SK-N-SH (cell line): ENCODE measurements at regions not wholly inside any gene's neighbourhood (a gene's known extent, or its start where the extent isn't known, plus 50 kb on each side); places are given as distances from the start of the nearest gene placed in this dataset.

Source experiments
- CTCF ChIA-PET: fragments of 300-600, 350-600 bp; formaldehyde crosslinking; extraction: SDS; loops from one replicate; lab custom pipeline; 2021; lab: Yijun Ruan, JAX
- POLR2A ChIA-PET: fragments of 350-600 bp; sonication (Branson Sonifier 250); formaldehyde crosslinking; extraction: SDS; loops from one replicate; lab custom pipeline; 2020; ENCODE audit warnings: antibody characterized with exemption, inconsistent platforms; lab: Yijun Ruan, JAX
- DNase-seq: peaks from one replicate; pipeline ENCODE4 v3.0.0; 2012
- H2AFZ ChIP-seq: fragments of 200-600 bp; sonication (generic); 2 replicates; pipeline ENCODE4 v1.8.1; 2016; ENCODE audit warnings: antibody characterized with exemption, mild to moderate bottlenecking, low read depth
- H3F3A ChIP-seq: fragments of 200-600 bp; sonication (generic); replicated peaks from 2 replicates; pipeline ENCODE3; 2016; ENCODE audit warnings: antibody characterized with exemption, mild to moderate bottlenecking; ENCODE audit not compliant: insufficient read depth
- H3K27ac ChIP-seq, 2 experiments: fragments of 200-500 bp in 1 of 2; fragments of 200-600 bp in 1 of 2; sonication (Bioruptor generic) in 1 of 2; sonication (generic), shearing (Covaris generic) in 1 of 2; 2 replicates each; pipeline versions ENCODE4 v1.5.1 to v1.6.1; 2014 to 2016; ENCODE audit warnings: low read depth in 2 of 2, inconsistent platforms in 1 of 2, low read length in 1 of 2, mild to moderate bottlenecking in 1 of 2, mixed read lengths in 1 of 2
- H3K27me3 ChIP-seq: fragments of 200-600 bp; sonication (generic), shearing (Covaris generic); 2 replicates; pipeline ENCODE4 v1.6.1; 2016; ENCODE audit warnings: mixed run types; ENCODE audit not compliant: insufficient read depth
- H3K36me3 ChIP-seq, 2 experiments: fragments of 200-500 bp in 1 of 2; fragments of 200-600 bp in 1 of 2; sonication (Bioruptor generic) in 1 of 2; sonication (generic) in 1 of 2; replicated peaks in 1 of 2; 2 replicates each; pipeline versions ENCODE3 to v1.5.1; 2014 to 2016; ENCODE audit warnings: low read length in 1 of 2, mild to moderate bottlenecking in 1 of 2; ENCODE audit not compliant: insufficient read depth in 2 of 2, control insufficient read depth in 1 of 2
- H3K4me1 ChIP-seq, 2 experiments: fragments of 200-500 bp in 1 of 2; fragments of 200-600 bp in 1 of 2; sonication (Bioruptor generic) in 1 of 2; sonication (generic), shearing (Covaris generic) in 1 of 2; 2 replicates each; pipeline versions ENCODE4 v1.5.1 to v1.6.1; 2014 to 2016; ENCODE audit warnings: low read depth in 1 of 2, low read length in 1 of 2, mixed run types in 1 of 2; ENCODE audit not compliant: insufficient read depth in 2 of 2, control insufficient read depth in 1 of 2
- H3K4me2 ChIP-seq: fragments of 200-600 bp; sonication (generic), shearing (Covaris generic); 2 replicates; pipeline ENCODE4 v1.6.1; 2017; ENCODE audit warnings: mixed run types
- H3K4me3 ChIP-seq, 2 experiments: fragments of 200-500 bp in 1 of 2; fragments of 200-600 bp in 1 of 2; sonication (Bioruptor generic) in 1 of 2; sonication (generic), shearing (Covaris generic) in 1 of 2; 2 replicates each; pipeline versions ENCODE4 v1.5.1 to v1.8.1; 2014 to 2016; ENCODE audit warnings: low read depth in 2 of 2, inconsistent platforms in 1 of 2, low read length in 1 of 2, mild to moderate bottlenecking in 1 of 2, mixed read lengths in 1 of 2, moderate library complexity in 1 of 2
- H3K79me2 ChIP-seq: fragments of 200-600 bp; sonication (generic); 2 replicates; pipeline ENCODE4 v1.8.1; 2017; ENCODE audit warnings: mild to moderate bottlenecking; ENCODE audit not compliant: insufficient read depth
- H3K9ac ChIP-seq: fragments of 200-600 bp; sonication (generic); 2 replicates; pipeline ENCODE4 v1.6.1; 2017; ENCODE audit warnings: mixed run types
- H3K9me2 ChIP-seq: fragments of 200-600 bp; sonication (generic); 2 replicates; pipeline ENCODE4 v1.6.1; 2017; ENCODE audit warnings: mixed run types
- H3K9me3 ChIP-seq: fragments of 200-600 bp; sonication (generic); 2 replicates; pipeline ENCODE4 v1.6.1; 2017; ENCODE audit warnings: mixed run types, mild to moderate bottlenecking, moderate library complexity
- H4K20me1 ChIP-seq: fragments of 200-600 bp; sonication (generic); 2 replicates; pipeline ENCODE4 v1.6.1; 2017; ENCODE audit warnings: mild to moderate bottlenecking, mixed run types; ENCODE audit not compliant: insufficient read depth
- ELF1 ChIP-seq: IDR thresholded peaks from 2 replicates; pipeline ENCODE4 v1.4.0; 2012
- EZH2phosphoT487 ChIP-seq: fragments of 200-600 bp; sonication (generic); IDR thresholded peaks from 2 replicates; pipeline ENCODE4 v1.6.1; 2017; ENCODE audit warnings: low read depth, mixed run types, mild to moderate bottlenecking, antibody characterized with exemption, moderate library complexity, borderline replicate concordance
- FOSL2 ChIP-seq: IDR thresholded peaks from 2 replicates; pipeline ENCODE4 v1.4.0; 2012; ENCODE audit warnings: low read depth, mild to moderate bottlenecking, moderate library complexity, borderline replicate concordance
- FOXJ3 ChIP-seq: sonication (generic); formaldehyde crosslinking; IDR thresholded peaks from 2 replicates; pipeline ENCODE4 v1.5.1; 2020; ENCODE audit warnings: mild to moderate bottlenecking, missing genetic modification reagents
- FOXM1 ChIP-seq: IDR thresholded peaks from 2 replicates; pipeline ENCODE4 v1.4.0; 2012; ENCODE audit warnings: low read depth, mild to moderate bottlenecking
- GATA2 ChIP-seq: sonication (generic); formaldehyde crosslinking; IDR thresholded peaks from 2 replicates; pipeline ENCODE4 v1.5.0; 2020; ENCODE audit warnings: mild to moderate bottlenecking, missing genetic modification reagents
- NFIC ChIP-seq: IDR thresholded peaks from 2 replicates; pipeline ENCODE4 v1.4.0; 2012; ENCODE audit warnings: borderline replicate concordance
- RCOR1 ChIP-seq: fragments of 150-350 bp; IDR thresholded peaks from 2 replicates; pipeline ENCODE4 v1.6.1; 2017; ENCODE audit warnings: antibody characterized with exemption, low read length
- TCF12 ChIP-seq: IDR thresholded peaks from 2 replicates; pipeline ENCODE4 v1.4.0; 2012
- USF1 ChIP-seq: IDR thresholded peaks from 2 replicates; pipeline ENCODE4 v1.4.0; 2012; ENCODE audit warnings: low read depth, borderline replicate concordance
- USF2 ChIP-seq: fragments of 150-350 bp; IDR thresholded peaks from 2 replicates; pipeline ENCODE4 v1.6.1; 2017; ENCODE audit warnings: antibody characterized with exemption, low read length, low read depth, borderline replicate concordance
- YY1 ChIP-seq: IDR thresholded peaks from 2 replicates; pipeline ENCODE4 v1.4.0; 2012; ENCODE audit warnings: low read depth, mild to moderate bottlenecking
- ZBTB33 ChIP-seq: IDR thresholded peaks from 2 replicates; pipeline ENCODE4 v1.4.0; 2012; ENCODE audit warnings: low read depth, borderline replicate concordance
- WGBS: methylation state at CpG from one replicate; pipeline ENCODE4 v1.1.6; 2017; ENCODE audit warnings: low lambda C conversion rate; 5-methylcytosine and 5-hydroxymethylcytosine counted together

GRCh38 chr21:15229390-15229789 is 164.6 kb upstream of the NRIP1 start:
- Histone ChIP-seq H3K9me3 (no peaks in the 10 kb centered on the region), H3K36me3 (no peaks in the 10 kb centered on the region), H3K9ac (no peak overlapping the region), H3F3A (no peaks in the 10 kb centered on the region), H3K9me2 (no peaks in the 10 kb centered on the region), H2AFZ (no peak overlapping the region), H4K20me1 (no peaks in the 10 kb centered on the region), H3K4me3 (no peak overlapping the region), H3K4me1 (no peaks in the 10 kb centered on the region), H3K4me2 (no peak overlapping the region), H3K79me2 (no peaks in the 10 kb centered on the region), H3K27me3 (no peaks in the 10 kb centered on the region), H3K27ac (no peak overlapping the region)
- ChIA-PET POLR2A (no interaction called here), CTCF (interaction anchor here (1.3 kb wide), 1 partner anchor 60 kb away, joined by 3 read pairs; no protein-coding TSS in a partner anchor)
- no peak for DNase-seq
- TF ChIP-seq TCF12 = no peak
- no peak for TF ChIP-seq NFIC
- TF ChIP-seq FOXJ3 (CRISPR knock-in tag) = no peak
- TF ChIP-seq RCOR1 = no peak
- no peak for TF ChIP-seq EZH2phosphoT487
- TF ChIP-seq FOXM1 = no peak
- TF ChIP-seq FOSL2 = no peak
- TF ChIP-seq YY1 = no peak
- TF ChIP-seq USF1 = no peak
- 4% methylated on average over 4 of the region's 4 CpGs for WGBS

- Histone ChIP-seq H3F3A (no peaks in the 10 kb centered on the region), H3K36me3 (no peaks in the 10 kb centered on the region), H3K9me2 (no peaks in the 10 kb centered on the region), H3K27ac (no peak overlapping the region), H3K27me3 (no peaks in the 10 kb centered on the region), H3K4me1 (no peaks in the 10 kb centered on the region), H3K9ac (no peak overlapping the region), H3K79me2 (no peaks in the 10 kb centered on the region), H4K20me1 (no peaks in the 10 kb centered on the region), H3K4me2 (no peak overlapping the region), H3K4me3 (no peak overlapping the region), H3K9me3 (no peaks in the 10 kb centered on the region), H2AFZ (no peak overlapping the region)
- ChIA-PET CTCF (no interaction called here), POLR2A (no interaction called here)
- WGBS = 7% methylated on average over 1 of the region's 1 CpG
- TF ChIP-seq ELF1 (no peak), USF2 (no peak), ZBTB33 (no peak), GATA2 (CRISPR knock-in tag) (no peak), FOXM1 (no peak)
- DNase-seq = no peak
Observed at GRCh38 chr21:15233611-15234010, 168.8 kb upstream of the NRIP1 start.
